Neural crest cell (in vitro differentiated cells): ENCODE measurements at regions not wholly inside any gene's neighbourhood (a gene's known extent, or its start where the extent isn't known, plus 50 kb on each side); places are given as distances from the start of the nearest gene placed in this dataset.

ENCODE experiments used
- DNase-seq: peaks from one replicate; pipeline ENCODE4 v3.0.0; 2021; ENCODE audit warnings: low read depth, mixed read lengths, low spot score
- H3K27ac Mint-ChIP-seq: one replicate; pipeline ENCODE4 v1.8.0; 2021; ENCODE audit warnings: mild to moderate bottlenecking, mixed read lengths; ENCODE audit not compliant: unreplicated experiment
- H3K27me3 Mint-ChIP-seq: 2 replicates; pipeline ENCODE4 v1.8.0; 2021; ENCODE audit warnings: low read depth, mild to moderate bottlenecking, mixed read lengths
- H3K36me3 Mint-ChIP-seq: 2 replicates; pipeline ENCODE4 v1.8.0; 2021; ENCODE audit warnings: low read depth, mild to moderate bottlenecking, mixed read lengths
- H3K4me1 Mint-ChIP-seq: 2 replicates; pipeline ENCODE4 v1.8.0; 2021; ENCODE audit warnings: mixed read lengths
- H3K4me3 Mint-ChIP-seq: one replicate; pipeline ENCODE4 v1.8.0; 2021; ENCODE audit warnings: mild to moderate bottlenecking, mixed read lengths
- H3K9me3 Mint-ChIP-seq: 2 replicates; pipeline ENCODE4 v1.8.0; 2021; ENCODE audit warnings: mixed read lengths
- CTCF ChIP-seq: fragments of 200-600 bp; sonication (generic); conservative IDR thresholded peaks from 2 replicates; pipeline ENCODE4 v1.5.0; 2021; ENCODE audit warnings: antibody characterized with exemption, mild to moderate bottlenecking

- H3K4me3 Mint-ChIP-seq, result no peak overlapping the region
- peaks cover 11% of the 10 kb centered on the region for H3K36me3 Mint-ChIP-seq
- no peak for TF ChIP-seq CTCF
- DNase-seq, result no peak
- H3K4me1 Mint-ChIP-seq, result no peaks in the 10 kb centered on the region
- H3K27ac Mint-ChIP-seq, result no peak overlapping the region
- H3K27me3 Mint-ChIP-seq, result no peaks in the 10 kb centered on the region
- H3K9me3 Mint-ChIP-seq, result peaks cover under 1% of the 10 kb centered on the region
Observed at GRCh38 chr2:120984452-120985173, 248.9 kb downstream of the GLI2 start.

DNA sequence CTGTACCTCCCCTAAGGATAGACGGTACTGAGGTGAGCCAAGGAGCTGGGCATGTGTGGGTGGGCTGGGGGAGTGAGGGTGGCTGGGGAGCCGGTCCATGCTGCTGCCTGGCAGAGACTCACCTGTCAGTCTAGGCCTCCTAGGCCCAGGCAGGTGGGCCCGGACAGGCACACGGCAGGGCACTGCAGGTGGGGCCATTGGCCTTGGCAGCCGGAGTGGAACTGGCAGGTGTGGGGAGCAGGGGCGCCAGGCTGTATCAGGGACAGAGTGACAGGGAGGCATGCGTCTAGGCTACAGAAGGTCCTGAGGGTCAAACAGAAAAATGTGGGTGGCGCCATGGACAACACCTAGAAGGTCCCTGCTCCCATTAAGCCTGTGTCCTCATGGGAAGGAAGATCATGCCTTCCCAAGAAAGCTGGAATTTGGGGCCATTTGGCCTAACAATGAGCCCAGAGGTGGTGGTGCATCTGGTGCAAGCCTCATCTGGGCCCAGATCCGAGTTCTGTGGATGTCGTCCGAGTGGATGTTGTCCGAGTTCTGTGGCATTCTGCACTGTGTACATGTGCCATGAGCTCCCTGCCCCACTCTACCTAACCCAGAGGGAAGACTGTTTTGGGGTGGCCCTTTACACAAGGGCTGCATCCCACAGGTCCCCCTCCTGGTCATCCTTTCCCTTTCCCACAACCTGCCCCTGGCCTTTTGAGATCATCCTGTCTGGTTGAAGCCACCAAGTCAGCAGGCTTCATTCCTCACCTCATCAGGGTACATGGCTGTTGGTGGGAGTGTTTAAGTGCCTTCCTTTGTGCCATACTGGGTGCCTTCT, 249.7 kb downstream of the GLI2 start:
- DNase-seq, result no peak
- Mint-ChIP-seq H3K4me3 (no peak overlapping the region), H3K27ac (no peak overlapping the region), H3K4me1 (no peaks in the 10 kb centered on the region), H3K9me3 (no peaks in the 10 kb centered on the region), H3K27me3 (no peaks in the 10 kb centered on the region), H3K36me3 (peaks cover 3% of the 10 kb centered on the region)
- no peak for TF ChIP-seq CTCF

DNA sequence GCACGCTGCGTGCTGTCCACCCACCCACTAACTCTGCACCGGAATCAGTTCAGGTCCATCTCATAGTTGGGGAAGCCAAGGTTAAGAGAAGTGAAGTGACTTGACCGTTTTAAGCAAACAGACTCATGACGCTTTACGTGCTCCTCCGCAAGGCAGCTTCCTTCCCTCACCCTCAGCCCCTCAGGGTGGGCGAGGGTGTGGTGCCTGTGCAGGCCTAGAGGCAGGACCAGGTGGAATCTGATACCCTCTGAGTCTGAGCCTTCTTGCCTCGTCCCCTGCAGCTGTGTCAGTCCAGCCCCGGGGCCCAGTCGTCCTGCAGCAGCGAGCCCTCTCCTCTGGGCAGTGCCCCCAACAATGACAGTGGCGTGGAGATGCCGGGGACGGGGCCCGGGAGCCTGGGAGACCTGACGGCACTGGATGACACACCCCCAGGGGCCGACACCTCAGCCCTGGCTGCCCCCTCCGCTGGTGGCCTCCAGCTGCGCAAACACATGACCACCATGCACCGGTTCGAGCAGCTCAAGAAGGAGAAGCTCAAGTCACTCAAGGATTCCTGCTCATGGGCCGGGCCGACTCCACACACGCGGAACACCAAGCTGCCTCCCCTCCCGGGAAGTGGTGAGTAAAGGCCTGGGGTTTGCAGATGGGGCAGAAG, 250.5 kb downstream of the GLI2 start:
- no peaks in the 10 kb centered on the region for H3K27me3 Mint-ChIP-seq
- H3K4me3 Mint-ChIP-seq, result no peak overlapping the region
- TF ChIP-seq CTCF, result no peak
- no peaks in the 10 kb centered on the region for H3K9me3 Mint-ChIP-seq
- H3K36me3 Mint-ChIP-seq, result peaks cover 2% of the 10 kb centered on the region
- H3K4me1 Mint-ChIP-seq, result no peaks in the 10 kb centered on the region
- H3K27ac Mint-ChIP-seq, result no peak overlapping the region
- DNase-seq, result no peak

- Mint-ChIP-seq H3K4me3 (no peak overlapping the region), H3K4me1 (no peaks in the 10 kb centered on the region), H3K36me3 (peaks cover 2% of the 10 kb centered on the region), H3K27me3 (no peaks in the 10 kb centered on the region), H3K27ac (no peak overlapping the region), H3K9me3 (no peaks in the 10 kb centered on the region)
- TF ChIP-seq CTCF, result no peak
- no peak for DNase-seq
Observed at GRCh38 chr2:120986898-120987650, 251.4 kb downstream of the GLI2 start.

DNA sequence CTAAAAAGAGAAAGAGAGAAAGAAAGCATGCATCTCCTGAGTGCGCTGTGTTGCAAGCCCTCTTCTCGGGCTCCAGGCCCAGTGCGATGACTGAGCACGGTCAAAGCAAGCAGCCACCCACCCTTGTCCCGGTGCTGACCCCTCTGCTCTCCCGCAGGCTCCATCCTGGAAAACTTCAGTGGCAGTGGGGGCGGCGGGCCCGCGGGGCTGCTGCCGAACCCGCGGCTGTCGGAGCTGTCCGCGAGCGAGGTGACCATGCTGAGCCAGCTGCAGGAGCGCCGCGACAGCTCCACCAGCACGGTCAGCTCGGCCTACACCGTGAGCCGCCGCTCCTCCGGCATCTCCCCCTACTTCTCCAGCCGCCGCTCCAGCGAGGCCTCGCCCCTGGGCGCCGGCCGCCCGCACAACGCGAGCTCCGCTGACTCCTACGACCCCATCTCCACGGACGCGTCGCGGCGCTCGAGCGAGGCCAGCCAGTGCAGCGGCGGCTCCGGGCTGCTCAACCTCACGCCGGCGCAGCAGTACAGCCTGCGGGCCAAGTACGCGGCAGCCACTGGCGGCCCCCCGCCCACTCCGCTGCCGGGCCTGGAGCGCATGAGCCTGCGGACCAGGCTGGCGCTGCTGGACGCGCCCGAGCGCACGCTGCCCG, 252.5 kb downstream of the GLI2 start:
- TF ChIP-seq CTCF, result no peak
- DNase-seq, result no peak
- H3K36me3 Mint-ChIP-seq, result peaks cover 2% of the 10 kb centered on the region
- H3K27ac Mint-ChIP-seq, result no peak overlapping the region
- no peak overlapping the region for H3K4me3 Mint-ChIP-seq
- no peaks in the 10 kb centered on the region for H3K9me3 Mint-ChIP-seq
- no peaks in the 10 kb centered on the region for H3K27me3 Mint-ChIP-seq
- no peaks in the 10 kb centered on the region for H3K4me1 Mint-ChIP-seq
